Hepatocyte (in vitro differentiated cells): ENCODE measurements at regions not wholly inside any gene's neighbourhood (a gene's known extent, or its start where the extent isn't known, plus 50 kb on each side); places are given as distances from the start of the nearest gene placed in this dataset.

Experiments
- CTCF ChIP-seq: fragments of 200-600 bp; sonication (generic); IDR thresholded peaks from 2 replicates; pipeline ENCODE4 v1.5.1; 2016; ENCODE audit warnings: antibody characterized with exemption, mild to moderate bottlenecking; ENCODE audit not compliant: poor library complexity
- EZH2 ChIP-seq: fragments of 200-600 bp; sonication (generic); IDR thresholded peaks from 2 replicates; pipeline ENCODE4 v1.6.1; 2016; ENCODE audit warnings: antibody characterized with exemption, mild to moderate bottlenecking, borderline replicate concordance

- TF ChIP-seq CTCF (no peak), EZH2 (no peak)
Observed at GRCh38 chr12:41866878-41867430, 277.7 kb downstream of the GXYLT1 start.
